Esophagus squamous epithelium (tissue), 4 donors: ENCODE measurements at regions not wholly inside any gene's neighbourhood (a gene's known extent, or its start where the extent isn't known, plus 50 kb on each side); places are given as distances from the start of the nearest gene placed in this dataset.

Source experiments
- POLR2A ChIP-seq, 4 donors: fragments of 450-650 bp; IDR thresholded peaks; one replicate each; pipeline ENCODE4 v1.6.1; 2017; ENCODE audit warnings: antibody characterized with exemption in 4 of 4, mild to moderate bottlenecking in 4 of 4, moderate library complexity in 3 of 4
- TF ChIP-seq, protein P1 (sequence below), 6 experiments: fragments of 450-650 bp in 4 of 6; fragments of 200-600 bp in 2 of 6; sonication (generic) in 2 of 6; IDR thresholded peaks; one replicate each; pipeline ENCODE4 v1.5.1; 2016 to 2019; ENCODE audit warnings: antibody characterized with exemption in 6 of 6, mild to moderate bottlenecking in 4 of 6, moderate library complexity in 4 of 6

DNA sequence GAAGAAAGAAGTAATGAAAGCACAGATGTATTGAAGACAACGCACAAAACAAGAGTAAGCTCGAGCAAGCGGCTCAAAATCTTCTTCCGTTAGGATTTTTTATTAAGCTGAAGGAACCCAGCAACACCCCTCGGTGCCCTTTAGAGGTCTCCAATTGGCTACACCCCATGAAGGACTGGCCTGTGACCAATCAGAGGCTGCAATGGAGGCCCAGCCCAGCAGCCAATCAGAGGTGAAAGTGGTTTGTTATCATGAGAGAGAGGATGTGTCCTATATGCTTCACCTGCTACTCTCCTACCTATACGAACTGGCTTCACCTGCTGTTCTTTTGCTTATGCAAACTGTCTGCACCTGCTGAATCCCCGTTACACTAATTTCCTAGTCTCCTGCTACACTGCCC is 358.8 kb downstream of the C12orf50 start:
- TF ChIP-seq, protein P1, sequence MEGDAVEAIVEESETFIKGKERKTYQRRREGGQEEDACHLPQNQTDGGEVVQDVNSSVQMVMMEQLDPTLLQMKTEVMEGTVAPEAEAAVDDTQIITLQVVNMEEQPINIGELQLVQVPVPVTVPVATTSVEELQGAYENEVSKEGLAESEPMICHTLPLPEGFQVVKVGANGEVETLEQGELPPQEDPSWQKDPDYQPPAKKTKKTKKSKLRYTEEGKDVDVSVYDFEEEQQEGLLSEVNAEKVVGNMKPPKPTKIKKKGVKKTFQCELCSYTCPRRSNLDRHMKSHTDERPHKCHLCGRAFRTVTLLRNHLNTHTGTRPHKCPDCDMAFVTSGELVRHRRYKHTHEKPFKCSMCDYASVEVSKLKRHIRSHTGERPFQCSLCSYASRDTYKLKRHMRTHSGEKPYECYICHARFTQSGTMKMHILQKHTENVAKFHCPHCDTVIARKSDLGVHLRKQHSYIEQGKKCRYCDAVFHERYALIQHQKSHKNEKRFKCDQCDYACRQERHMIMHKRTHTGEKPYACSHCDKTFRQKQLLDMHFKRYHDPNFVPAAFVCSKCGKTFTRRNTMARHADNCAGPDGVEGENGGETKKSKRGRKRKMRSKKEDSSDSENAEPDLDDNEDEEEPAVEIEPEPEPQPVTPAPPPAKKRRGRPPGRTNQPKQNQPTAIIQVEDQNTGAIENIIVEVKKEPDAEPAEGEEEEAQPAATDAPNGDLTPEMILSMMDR (IDR thresholded peaks at IDR 0.05) = no peak
- TF ChIP-seq POLR2A (IDR thresholded peaks at IDR 0.05) = no peak
